DOHH2 (cell line): ENCODE measurements at regions not wholly inside any gene's neighbourhood (a gene's known extent, or its start where the extent isn't known, plus 50 kb on each side); places are given as distances from the start of the nearest gene placed in this dataset.

Experiments
- EZH2phosphoT487 ChIP-seq: fragments of 200-600 bp; sonication (generic); IDR thresholded peaks from 2 replicates; pipeline ENCODE4 v1.6.1; 2017; ENCODE audit warnings: borderline replicate concordance, mild to moderate bottlenecking, antibody characterized with exemption, low read length, moderate library complexity, mixed read lengths
- TF ChIP-seq, protein P1 (sequence below): fragments of 200-600 bp; sonication (generic); IDR thresholded peaks from one replicate; pipeline ENCODE4 v1.5.1; 2014; ENCODE audit warnings: antibody characterized with exemption, mild to moderate bottlenecking, low read depth, low read length; ENCODE audit not compliant: poor library complexity, severe bottlenecking

DNA sequence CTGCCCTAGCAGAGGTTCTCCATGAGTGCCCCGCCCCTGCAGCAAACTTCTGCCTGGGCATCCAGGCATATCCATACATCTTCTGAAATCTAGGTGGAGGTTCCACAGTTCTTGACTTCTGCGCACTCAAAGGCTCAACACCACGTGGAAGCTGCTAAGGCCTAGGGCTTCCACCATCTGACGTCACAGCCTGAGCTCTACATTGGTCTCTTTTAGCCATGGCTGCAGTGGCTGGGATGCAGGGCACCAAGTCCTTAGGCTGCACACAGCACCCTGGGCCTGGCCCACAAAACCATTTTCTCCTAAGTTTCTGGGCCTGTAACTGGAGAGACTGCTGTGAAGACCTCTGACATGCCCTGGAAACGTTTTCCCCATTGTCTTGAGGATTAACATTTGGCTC is 272.6 kb upstream of the PLXNA2 start:
- TF ChIP-seq, protein P1, sequence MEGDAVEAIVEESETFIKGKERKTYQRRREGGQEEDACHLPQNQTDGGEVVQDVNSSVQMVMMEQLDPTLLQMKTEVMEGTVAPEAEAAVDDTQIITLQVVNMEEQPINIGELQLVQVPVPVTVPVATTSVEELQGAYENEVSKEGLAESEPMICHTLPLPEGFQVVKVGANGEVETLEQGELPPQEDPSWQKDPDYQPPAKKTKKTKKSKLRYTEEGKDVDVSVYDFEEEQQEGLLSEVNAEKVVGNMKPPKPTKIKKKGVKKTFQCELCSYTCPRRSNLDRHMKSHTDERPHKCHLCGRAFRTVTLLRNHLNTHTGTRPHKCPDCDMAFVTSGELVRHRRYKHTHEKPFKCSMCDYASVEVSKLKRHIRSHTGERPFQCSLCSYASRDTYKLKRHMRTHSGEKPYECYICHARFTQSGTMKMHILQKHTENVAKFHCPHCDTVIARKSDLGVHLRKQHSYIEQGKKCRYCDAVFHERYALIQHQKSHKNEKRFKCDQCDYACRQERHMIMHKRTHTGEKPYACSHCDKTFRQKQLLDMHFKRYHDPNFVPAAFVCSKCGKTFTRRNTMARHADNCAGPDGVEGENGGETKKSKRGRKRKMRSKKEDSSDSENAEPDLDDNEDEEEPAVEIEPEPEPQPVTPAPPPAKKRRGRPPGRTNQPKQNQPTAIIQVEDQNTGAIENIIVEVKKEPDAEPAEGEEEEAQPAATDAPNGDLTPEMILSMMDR: no peak
- no peak for TF ChIP-seq EZH2phosphoT487
